NCI-H1930 (cell line): ENCODE measurements at regions not wholly inside any gene's neighbourhood (a gene's known extent, or its start where the extent isn't known, plus 50 kb on each side); places are given as distances from the start of the nearest gene placed in this dataset.

ENCODE experiments used
- DNase-seq, 2 experiments: peaks; one replicate each; lab custom pipeline; 2025; lab: John Stamatoyannopoulos, UW

GRCh38 chr10:33812586-33812985 is 478.1 kb upstream of the NRP1 start:
- DNase-seq, result no peak

- no peak for DNase-seq
Observed at GRCh38 chr10:33810986-33811385, 476.5 kb upstream of the NRP1 start.

- no peak for DNase-seq
Observed at GRCh38 chr10:33809732-33810131, 475.3 kb upstream of the NRP1 start.

GRCh38 chr10:33808475-33808874 is 474.0 kb upstream of the NRP1 start:
- DNase-seq, result no peak

- DNase-seq, result no peak
Observed at GRCh38 chr10:33807531-33808359, 473.3 kb upstream of the NRP1 start.

- no peak for DNase-seq
Observed at GRCh38 chr10:33805831-33806230, 471.4 kb upstream of the NRP1 start.

- no peak for DNase-seq
Observed at GRCh38 chr10:33804584-33804983, 470.1 kb upstream of the NRP1 start.

- no peak for DNase-seq
Observed at GRCh38 chr10:33803248-33803647, 468.8 kb upstream of the NRP1 start.

GRCh38 chr10:33802566-33802965 is 468.1 kb upstream of the NRP1 start:
- DNase-seq, result no peak

- no peak for DNase-seq
Observed at GRCh38 chr10:33801705-33802104, 467.2 kb upstream of the NRP1 start.

GRCh38 chr10:33800986-33801385 is 466.5 kb upstream of the NRP1 start:
- no peak for DNase-seq

- DNase-seq, result no peak
Observed at GRCh38 chr10:33800545-33800944, 466.1 kb upstream of the NRP1 start.

- no peak for DNase-seq
Observed at GRCh38 chr10:33799944-33800323, 465.5 kb upstream of the NRP1 start.

GRCh38 chr10:33799281-33799943 is 464.9 kb upstream of the NRP1 start:
- DNase-seq, result no peak

GRCh38 chr10:33798754-33799153 is 464.3 kb upstream of the NRP1 start:
- DNase-seq, result no peak

GRCh38 chr10:33796680-33797079 is 462.2 kb upstream of the NRP1 start:
- no peak for DNase-seq

- no peak for DNase-seq
Observed at GRCh38 chr10:33795529-33795928, 461.1 kb upstream of the NRP1 start.

GRCh38 chr10:33794460-33794859 is 460.0 kb upstream of the NRP1 start:
- DNase-seq, result no peak

GRCh38 chr10:33793793-33794192 is 459.3 kb upstream of the NRP1 start:
- no peak for DNase-seq

- DNase-seq, result no peak
Observed at GRCh38 chr10:33791272-33791660, 456.8 kb upstream of the NRP1 start.

- DNase-seq, result no peak
Observed at GRCh38 chr10:33790521-33791271, 456.2 kb upstream of the NRP1 start.

- DNase-seq, result no peak
Observed at GRCh38 chr10:33783557-33783956, 449.1 kb upstream of the NRP1 start.

GRCh38 chr10:33783078-33783477 is 448.6 kb upstream of the NRP1 start:
- no peak for DNase-seq
